DND-41 (cell line): ENCODE measurements at regions not wholly inside any gene's neighbourhood (a gene's known extent, or its start where the extent isn't known, plus 50 kb on each side); places are given as distances from the start of the nearest gene placed in this dataset.

Source experiments
- CTCF ChIP-seq: IDR thresholded peaks from 2 replicates; pipeline ENCODE4 v1.5.1; 2012; ENCODE audit warnings: borderline replicate concordance, low read length, moderate library complexity, mild to moderate bottlenecking; ENCODE audit not compliant: poor library complexity, severe bottlenecking; ENCODE audit errors: extremely low read depth
- EZH2 ChIP-seq: IDR thresholded peaks from 3 replicates; pipeline ENCODE4 v1.6.1; 2012; ENCODE audit warnings: borderline replicate concordance, low read depth, mild to moderate bottlenecking, moderate library complexity, low read length, inconsistent platforms; ENCODE audit not compliant: severe bottlenecking

GRCh38 chrX:18042776-18043175 lies 177.9 kb downstream of the BEND2 start:
- TF ChIP-seq CTCF (no peak), EZH2 (no peak)
